Sigmoid colon (tissue), 3 donors: ENCODE measurements at regions not wholly inside any gene's neighbourhood (a gene's known extent, or its start where the extent isn't known, plus 50 kb on each side); places are given as distances from the start of the nearest gene placed in this dataset.

Experiments
- POLR2A ChIP-seq, 2 donors: fragments of 450-650 bp; IDR thresholded peaks; one replicate each; pipeline ENCODE4 v1.6.1; 2016; ENCODE audit warnings: antibody characterized with exemption in 2 of 2, mild to moderate bottlenecking in 2 of 2, moderate library complexity in 2 of 2
- TF ChIP-seq, protein P1 (sequence below), 4 experiments: fragments of 450-650 bp in 3 of 4; fragments of 200-600 bp in 1 of 4; IDR thresholded peaks; one replicate each; pipeline ENCODE4 v1.5.1; 2016 to 2019; ENCODE audit warnings: antibody characterized with exemption in 4 of 4, mild to moderate bottlenecking in 3 of 4, moderate library complexity in 2 of 4

DNA sequence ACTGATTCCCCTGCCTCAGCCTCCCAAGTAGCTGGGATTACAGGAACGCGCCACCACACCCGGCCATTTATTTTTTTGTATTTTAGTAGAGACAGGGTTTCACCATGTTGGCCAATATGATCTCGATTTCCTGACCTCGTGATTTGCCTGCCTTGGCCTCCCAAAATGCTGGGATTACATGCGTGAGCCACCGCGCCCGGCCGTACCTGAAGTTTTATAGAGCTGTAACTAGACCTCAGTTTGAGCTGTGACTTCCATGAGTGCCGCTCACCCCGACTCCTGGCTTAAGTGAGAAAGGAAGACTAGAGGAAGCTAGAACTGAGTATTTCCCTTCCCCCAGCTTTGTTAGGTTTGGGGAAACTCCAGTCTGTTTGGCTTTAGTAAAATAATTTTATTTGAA is 1283.1 kb downstream of the KCNT2 start:
- TF ChIP-seq, protein P1, sequence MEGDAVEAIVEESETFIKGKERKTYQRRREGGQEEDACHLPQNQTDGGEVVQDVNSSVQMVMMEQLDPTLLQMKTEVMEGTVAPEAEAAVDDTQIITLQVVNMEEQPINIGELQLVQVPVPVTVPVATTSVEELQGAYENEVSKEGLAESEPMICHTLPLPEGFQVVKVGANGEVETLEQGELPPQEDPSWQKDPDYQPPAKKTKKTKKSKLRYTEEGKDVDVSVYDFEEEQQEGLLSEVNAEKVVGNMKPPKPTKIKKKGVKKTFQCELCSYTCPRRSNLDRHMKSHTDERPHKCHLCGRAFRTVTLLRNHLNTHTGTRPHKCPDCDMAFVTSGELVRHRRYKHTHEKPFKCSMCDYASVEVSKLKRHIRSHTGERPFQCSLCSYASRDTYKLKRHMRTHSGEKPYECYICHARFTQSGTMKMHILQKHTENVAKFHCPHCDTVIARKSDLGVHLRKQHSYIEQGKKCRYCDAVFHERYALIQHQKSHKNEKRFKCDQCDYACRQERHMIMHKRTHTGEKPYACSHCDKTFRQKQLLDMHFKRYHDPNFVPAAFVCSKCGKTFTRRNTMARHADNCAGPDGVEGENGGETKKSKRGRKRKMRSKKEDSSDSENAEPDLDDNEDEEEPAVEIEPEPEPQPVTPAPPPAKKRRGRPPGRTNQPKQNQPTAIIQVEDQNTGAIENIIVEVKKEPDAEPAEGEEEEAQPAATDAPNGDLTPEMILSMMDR (IDR thresholded peaks at IDR 0.05) = no peak
- no peak for TF ChIP-seq POLR2A (IDR thresholded peaks at IDR 0.05)
